Activated T-cell treated with anti-CD3 and anti-CD28 coated beads, Interleukin-2, amount 50 U/mL, for 24 hours (primary cell): ENCODE measurements at regions not wholly inside any gene's neighbourhood (a gene's known extent, or its start where the extent isn't known, plus 50 kb on each side); places are given as distances from the start of the nearest gene placed in this dataset.
"Not testable (repeated sequence)": the region's sequence is repeated elsewhere in the genome, so short reads cannot be mapped to it uniquely, and the experiment has no call there.

Experiments used
- DNase-seq: peaks from one replicate; pipeline ENCODE4 v3.0.0-alpha.2; 2020
- H3K27ac Mint-ChIP-seq: 2 replicates; pipeline ENCODE4 v1.8.0; 2020; ENCODE audit warnings: mild to moderate bottlenecking, mixed read lengths
- H3K27me3 Mint-ChIP-seq: 2 replicates; pipeline ENCODE4 v1.8.0; 2020; ENCODE audit warnings: mixed read lengths
- H3K36me3 Mint-ChIP-seq: 2 replicates; pipeline ENCODE4 v1.8.0; 2020; ENCODE audit warnings: low read depth, mixed read lengths
- H3K4me1 Mint-ChIP-seq: 2 replicates; pipeline ENCODE4 v1.8.0; 2020; ENCODE audit warnings: low read depth, mixed read lengths
- H3K4me3 Mint-ChIP-seq: 2 replicates; pipeline ENCODE4 v1.8.0; 2020; ENCODE audit warnings: mild to moderate bottlenecking, moderate library complexity, mixed read lengths
- H3K9me3 Mint-ChIP-seq: 2 replicates; pipeline ENCODE4 v1.8.0; 2020; ENCODE audit warnings: mixed read lengths

DNA sequence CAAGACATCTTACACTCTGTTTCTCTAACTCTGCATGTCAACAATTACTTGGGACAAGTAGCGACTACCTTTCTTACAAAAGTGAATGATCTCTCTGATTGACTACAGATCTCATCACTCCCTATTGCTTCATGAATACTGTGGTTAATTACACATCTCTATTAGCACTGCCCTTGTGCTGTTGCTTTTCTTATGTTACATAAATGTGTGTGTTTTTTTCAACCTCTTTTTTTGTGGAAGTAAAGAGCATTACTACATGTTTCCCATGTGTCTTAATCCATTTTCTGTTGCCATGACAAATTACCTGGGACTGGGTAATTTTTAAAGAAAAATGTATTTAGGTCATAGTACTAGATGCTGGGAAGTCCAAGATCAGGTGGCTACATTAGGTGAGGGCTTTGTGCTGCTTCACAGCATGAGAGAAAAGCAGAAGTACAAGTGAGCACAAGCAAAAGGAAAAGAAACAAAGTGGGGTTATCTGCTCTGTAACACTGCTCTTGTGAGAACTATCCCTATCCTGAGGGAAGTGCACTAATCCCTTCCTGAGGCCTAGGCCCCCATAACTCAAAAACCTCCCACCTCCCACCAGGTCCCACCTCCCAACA is 298.2 kb upstream of the SATB1 start:
- Mint-ChIP-seq H3K27ac (peak overlapping the region; percentile 89), H3K4me1 (peaks cover 79% of the 10 kb centered on the region), H3K9me3 (peaks cover 14% of the 10 kb centered on the region), H3K4me3 (peak overlapping the region; percentile 10), H3K27me3 (no peaks in the 10 kb centered on the region), H3K36me3 (peaks cover 31% of the 10 kb centered on the region)
- DNase-seq = no peak

DNA sequence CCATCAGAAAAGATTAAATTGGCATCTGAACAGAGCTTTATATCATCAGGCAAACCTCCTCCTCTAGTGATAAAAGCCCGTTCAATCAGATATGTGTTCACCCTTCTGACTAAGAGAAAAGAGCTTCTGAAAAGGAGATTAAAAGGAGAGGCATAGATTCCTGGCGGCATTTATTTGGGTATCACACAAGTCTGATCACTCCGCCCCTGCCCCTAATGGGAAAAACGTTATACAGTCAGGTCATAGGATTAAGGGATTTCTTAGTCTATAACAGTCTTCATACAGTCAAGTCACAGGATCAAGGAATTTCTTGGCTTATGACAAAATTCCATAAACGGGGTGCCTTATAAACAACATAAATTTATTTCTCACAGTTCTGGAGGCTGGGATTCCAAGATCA is 295.4 kb upstream of the SATB1 start:
- peaks cover 79% of the 10 kb centered on the region for H3K4me1 Mint-ChIP-seq
- peaks cover 47% of the 10 kb centered on the region for H3K36me3 Mint-ChIP-seq
- no peak for DNase-seq
- no peak overlapping the region for H3K4me3 Mint-ChIP-seq
- peaks cover 26% of the 10 kb centered on the region for H3K9me3 Mint-ChIP-seq
- no peaks in the 10 kb centered on the region for H3K27me3 Mint-ChIP-seq
- peak overlapping the region; percentile 16 for H3K27ac Mint-ChIP-seq

DNA sequence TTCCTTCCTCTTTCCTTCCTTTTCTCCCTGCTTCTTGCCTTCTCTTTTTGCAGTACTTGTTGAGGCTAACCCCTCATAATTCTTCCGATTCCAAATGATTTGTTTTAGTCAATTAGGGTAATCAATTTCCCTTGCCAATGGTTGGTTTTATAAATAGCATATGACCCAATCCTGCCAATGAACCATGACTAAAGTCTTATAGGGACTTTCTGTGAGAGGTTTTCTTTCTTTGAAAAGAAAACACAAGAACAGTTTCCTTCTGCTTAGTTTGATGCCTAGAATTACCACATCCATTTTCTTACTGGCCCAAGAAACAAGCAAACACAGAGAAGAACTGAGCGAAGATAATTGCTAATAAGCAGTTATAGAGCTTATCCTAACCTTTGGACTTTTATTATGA is 292.5 kb upstream of the SATB1 start:
- peaks cover 74% of the 10 kb centered on the region for H3K4me1 Mint-ChIP-seq
- peaks cover 58% of the 10 kb centered on the region for H3K36me3 Mint-ChIP-seq
- peaks cover 32% of the 10 kb centered on the region for H3K9me3 Mint-ChIP-seq

DNA sequence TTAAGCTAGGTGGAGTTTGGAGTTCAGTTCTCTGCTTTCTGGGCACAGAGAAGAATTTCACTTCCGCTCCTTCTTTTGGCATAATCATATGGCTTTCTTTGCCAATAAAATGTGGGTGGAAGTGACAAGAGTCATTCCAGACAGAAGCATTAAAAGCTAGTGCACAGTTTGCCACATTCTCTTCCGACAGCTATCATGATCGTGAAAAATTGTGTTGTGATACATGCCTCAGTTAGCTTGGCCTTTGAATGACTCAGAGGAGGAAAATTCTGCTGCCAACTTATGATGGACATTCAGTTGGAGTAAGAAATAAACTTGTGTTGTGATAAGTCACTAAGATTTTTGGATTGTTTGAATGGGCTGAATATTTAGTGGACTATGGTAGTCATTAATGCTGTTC is 291.7 kb upstream of the SATB1 start:
- Mint-ChIP-seq H3K4me3 (no peak overlapping the region), H3K9me3 (peaks cover 32% of the 10 kb centered on the region), H3K4me1 (peaks cover 77% of the 10 kb centered on the region), H3K27ac (peak overlapping the region; percentile 91), H3K27me3 (no peaks in the 10 kb centered on the region), H3K36me3 (peaks cover 56% of the 10 kb centered on the region)
- no peak for DNase-seq

More for the DNA sequence above, 292.5 kb upstream of the SATB1 start:
- Mint-ChIP-seq H3K27ac (peak overlapping the region; percentile 91), H3K4me3 (peak overlapping the region; percentile 32), H3K27me3 (no peaks in the 10 kb centered on the region)
- DNase-seq = no peak

- Mint-ChIP-seq H3K9me3 (peaks cover 32% of the 10 kb centered on the region), H3K4me1 (peaks cover 82% of the 10 kb centered on the region), H3K4me3 (no peak overlapping the region), H3K27ac (peak overlapping the region; percentile 91), H3K36me3 (peaks cover 56% of the 10 kb centered on the region), H3K27me3 (no peaks in the 10 kb centered on the region)
- DNase-seq = no peak
Observed at GRCh38 chr3:18716101-18716500, 291.0 kb upstream of the SATB1 start.

DNA sequence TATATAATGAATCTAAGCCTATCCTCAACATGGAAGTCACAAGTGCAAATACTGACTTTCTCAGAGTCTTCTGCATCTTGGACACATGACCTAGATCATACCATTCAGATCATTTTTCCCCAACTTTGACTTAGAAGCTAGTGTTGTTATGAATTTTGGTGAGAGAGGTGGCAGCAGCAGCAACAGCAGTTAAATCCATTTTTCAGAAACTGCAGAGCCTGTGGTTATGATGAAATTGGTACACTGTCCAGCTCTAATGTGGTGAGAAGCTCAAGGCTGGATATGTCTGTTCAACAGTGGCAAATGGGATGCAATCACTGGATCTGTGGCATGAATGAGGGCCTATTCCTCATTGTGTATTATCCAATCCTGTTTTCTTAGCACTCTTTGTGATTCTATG is 290.1 kb upstream of the SATB1 start:
- no peak overlapping the region for H3K4me3 Mint-ChIP-seq
- no peaks in the 10 kb centered on the region for H3K27me3 Mint-ChIP-seq
- H3K36me3 Mint-ChIP-seq = peaks cover 52% of the 10 kb centered on the region
- no peak for DNase-seq
- H3K9me3 Mint-ChIP-seq = peaks cover 27% of the 10 kb centered on the region
- H3K27ac Mint-ChIP-seq = peak overlapping the region; percentile 91
- peaks cover 80% of the 10 kb centered on the region for H3K4me1 Mint-ChIP-seq

DNA sequence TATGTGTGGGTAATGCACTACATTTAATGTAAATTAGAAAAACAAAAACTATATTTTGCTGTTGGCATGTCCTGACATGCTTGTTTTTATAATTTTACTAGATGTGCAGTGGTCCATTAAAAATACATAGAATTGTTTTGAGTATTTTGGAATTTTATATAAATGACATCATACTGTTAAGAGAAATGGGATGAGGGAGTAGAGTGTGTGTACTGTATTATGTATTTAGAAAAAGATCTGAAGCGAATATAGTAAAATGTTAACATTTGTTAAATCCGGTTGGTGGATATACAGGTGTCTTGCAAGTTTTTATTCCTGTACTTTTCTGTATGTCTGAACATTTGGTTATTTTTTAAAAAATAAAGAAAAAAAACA is 288.4 kb upstream of the SATB1 start:
- Mint-ChIP-seq H3K27me3 (no peaks in the 10 kb centered on the region), H3K9me3 (peaks cover 18% of the 10 kb centered on the region), H3K4me1 (peaks cover 80% of the 10 kb centered on the region), H3K4me3 (peak overlapping the region; percentile 61), H3K27ac (peak overlapping the region; percentile 99), H3K36me3 (peaks cover 42% of the 10 kb centered on the region)
- no peak for DNase-seq

GRCh38 chr3:18712713-18713576 is 287.8 kb upstream of the SATB1 start:
- Mint-ChIP-seq H3K27me3 (no peaks in the 10 kb centered on the region), H3K36me3 (peaks cover 40% of the 10 kb centered on the region), H3K27ac (peak overlapping the region; percentile 99), H3K4me1 (peaks cover 77% of the 10 kb centered on the region), H3K4me3 (peak overlapping the region; percentile 61), H3K9me3 (peaks cover 16% of the 10 kb centered on the region)
- DNase-seq = peak; percentile 58

DNA sequence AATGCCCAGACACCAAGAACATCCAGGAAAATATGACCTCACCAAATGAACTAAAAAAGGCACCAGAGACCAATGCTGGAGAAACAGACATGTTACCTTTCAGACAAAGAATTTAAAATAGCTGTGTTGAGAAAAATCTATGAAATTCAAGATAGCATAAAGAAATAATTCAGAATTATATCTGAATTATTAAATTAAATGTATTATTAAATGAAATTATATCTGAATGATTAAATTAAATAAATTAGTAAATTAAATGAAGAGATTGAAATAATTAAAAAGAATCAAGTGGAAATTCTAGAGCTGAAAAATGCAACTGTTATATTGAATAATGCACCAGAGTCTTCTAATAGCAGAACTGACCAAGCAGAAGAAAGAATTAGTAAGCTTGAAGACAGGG is 279.2 kb upstream of the SATB1 start:
- no peaks in the 10 kb centered on the region for H3K27me3 Mint-ChIP-seq
- peaks cover 24% of the 10 kb centered on the region for H3K4me1 Mint-ChIP-seq
- no peak overlapping the region for H3K27ac Mint-ChIP-seq
- no peak overlapping the region for H3K4me3 Mint-ChIP-seq
- peaks cover 31% of the 10 kb centered on the region for H3K9me3 Mint-ChIP-seq
- peaks cover 25% of the 10 kb centered on the region for H3K36me3 Mint-ChIP-seq
- no peak for DNase-seq

- Mint-ChIP-seq H3K36me3 (peaks cover 25% of the 10 kb centered on the region), H3K27ac (peak overlapping the region; percentile 44), H3K4me3 (no peak overlapping the region), H3K9me3 (peaks cover 31% of the 10 kb centered on the region), H3K4me1 (peaks cover 21% of the 10 kb centered on the region), H3K27me3 (no peaks in the 10 kb centered on the region)
- no peak for DNase-seq
Observed at GRCh38 chr3:18703798-18704197, 278.7 kb upstream of the SATB1 start.

DNA sequence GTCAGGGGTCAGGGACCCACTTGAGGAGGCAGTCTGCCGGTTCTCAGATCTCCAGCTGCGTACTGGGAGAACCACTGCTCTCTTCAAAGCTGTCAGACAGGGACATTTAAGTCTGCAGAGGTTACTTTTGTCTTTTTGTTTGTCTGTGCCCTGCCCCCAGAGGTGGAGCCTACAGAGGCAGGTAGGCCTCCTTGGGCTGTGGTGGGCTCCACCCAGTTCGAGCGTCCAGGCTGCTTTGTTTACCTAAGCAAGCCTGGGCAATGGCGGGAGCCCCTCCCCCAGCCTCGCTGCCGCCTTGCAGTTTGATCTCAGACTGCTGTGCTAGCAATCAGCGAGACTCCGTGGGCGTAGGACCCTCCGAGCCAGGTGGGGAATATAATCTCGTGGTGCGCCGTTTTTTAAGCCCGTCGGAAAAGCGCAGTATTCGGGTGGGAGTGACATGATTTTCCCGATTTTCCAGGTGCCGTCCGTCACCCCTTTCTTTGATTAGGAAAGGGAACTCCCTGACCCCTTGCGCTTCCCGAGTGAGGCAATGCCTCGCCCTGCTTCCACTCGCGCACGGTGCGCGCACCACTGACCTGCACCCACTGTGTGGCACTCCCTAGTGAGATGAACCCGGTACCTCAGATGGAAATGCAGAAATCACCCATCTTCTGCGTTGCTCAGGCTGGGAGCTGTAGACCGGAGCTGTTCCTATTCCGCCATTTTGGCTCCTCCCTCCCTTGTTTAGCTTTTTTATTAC is 268.6 kb upstream of the SATB1 start:
- Mint-ChIP-seq H3K4me1 (peaks cover 15% of the 10 kb centered on the region), H3K9me3 (peaks cover 11% of the 10 kb centered on the region)
- H3K27ac Mint-ChIP-seq, H3K4me3 Mint-ChIP-seq, DNase-seq, H3K27me3 Mint-ChIP-seq, H3K36me3 Mint-ChIP-seq: not testable (repeated sequence)

- H3K27me3 Mint-ChIP-seq = no peaks in the 10 kb centered on the region
- DNase-seq = no peak
- H3K4me1 Mint-ChIP-seq = peaks cover 23% of the 10 kb centered on the region
- H3K9me3 Mint-ChIP-seq = peaks cover 23% of the 10 kb centered on the region
- H3K36me3 Mint-ChIP-seq = peaks cover 18% of the 10 kb centered on the region
- no peak overlapping the region for H3K27ac Mint-ChIP-seq
- no peak overlapping the region for H3K4me3 Mint-ChIP-seq
Observed at GRCh38 chr3:18687286-18687685, 262.1 kb upstream of the SATB1 start.

DNA sequence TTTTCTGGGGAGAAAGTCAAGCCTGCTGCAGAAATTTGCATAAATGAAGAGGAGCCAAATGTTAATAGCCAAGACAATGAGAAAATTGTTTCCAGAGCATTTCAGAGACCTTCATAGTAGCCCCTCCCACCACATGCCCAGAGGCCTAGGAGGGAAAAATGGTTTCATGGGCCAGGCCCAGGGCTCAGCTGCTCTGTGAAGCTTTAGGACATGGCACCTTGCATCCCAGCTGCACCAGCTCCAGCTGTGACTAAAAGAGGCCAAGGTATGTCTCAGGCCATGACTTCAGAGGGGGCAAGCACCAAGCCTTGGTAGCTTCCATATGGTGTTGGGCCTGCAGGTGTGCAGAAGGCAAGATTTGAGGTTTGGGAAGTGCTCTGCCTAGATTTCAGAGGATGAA is 258.8 kb upstream of the SATB1 start:
- no peaks in the 10 kb centered on the region for H3K27me3 Mint-ChIP-seq
- H3K36me3 Mint-ChIP-seq = peaks cover 18% of the 10 kb centered on the region
- no peak overlapping the region for H3K4me3 Mint-ChIP-seq
- no peak for DNase-seq
- no peak overlapping the region for H3K27ac Mint-ChIP-seq
- peaks cover 23% of the 10 kb centered on the region for H3K9me3 Mint-ChIP-seq
- H3K4me1 Mint-ChIP-seq = peaks cover 52% of the 10 kb centered on the region

GRCh38 chr3:18681818-18682345 is 256.7 kb upstream of the SATB1 start:
- Mint-ChIP-seq H3K9me3 (peaks cover 23% of the 10 kb centered on the region), H3K27me3 (no peaks in the 10 kb centered on the region), H3K36me3 (peaks cover 18% of the 10 kb centered on the region), H3K27ac (peak overlapping the region; percentile 84), H3K4me1 (peaks cover 68% of the 10 kb centered on the region), H3K4me3 (no peak overlapping the region)
- DNase-seq = no peak
